SKM-1 (cell line): ENCODE measurements at regions not wholly inside any gene's neighbourhood (a gene's known extent, or its start where the extent isn't known, plus 50 kb on each side); places are given as distances from the start of the nearest gene placed in this dataset.
"Not testable (repeated sequence)": the region's sequence is repeated elsewhere in the genome, so short reads cannot be mapped to it uniquely, and the experiment has no call there.

Source experiments
- DNase-seq: peaks from one replicate; lab custom pipeline; 2025; ENCODE audit not compliant: unreplicated experiment; lab: John Stamatoyannopoulos, UW

- DNase-seq, result no peak
Measured at GRCh38 chr12:67531501-67531900, 117.0 kb upstream of the DYRK2 start.

- no peak for DNase-seq
Measured at GRCh38 chr12:67533159-67533558, 115.4 kb upstream of the DYRK2 start.

- no peak for DNase-seq
Measured at GRCh38 chr12:67534046-67534445, 114.5 kb upstream of the DYRK2 start.

GRCh38 chr12:67534681-67535080, 113.9 kb upstream of the DYRK2 start:
- DNase-seq, result no peak

- DNase-seq, result no peak
Measured at GRCh38 chr12:67535176-67535575, 113.4 kb upstream of the DYRK2 start.

- DNase-seq, result no peak
Measured at GRCh38 chr12:67535971-67536370, 112.6 kb upstream of the DYRK2 start.

GRCh38 chr12:67539329-67539728, 109.2 kb upstream of the DYRK2 start:
- no peak for DNase-seq

GRCh38 chr12:67539946-67540345, 108.6 kb upstream of the DYRK2 start:
- DNase-seq, result no peak

- no peak for DNase-seq
Measured at GRCh38 chr12:67540920-67541624, 107.5 kb upstream of the DYRK2 start.

- no peak for DNase-seq
Measured at GRCh38 chr12:67541625-67541991, 106.9 kb upstream of the DYRK2 start.

GRCh38 chr12:67543021-67543770, 105.3 kb upstream of the DYRK2 start:
- DNase-seq, result no peak

- DNase-seq, result no peak
Measured at GRCh38 chr12:67545298-67545697, 103.2 kb upstream of the DYRK2 start.

GRCh38 chr12:67546746-67547145, 101.8 kb upstream of the DYRK2 start:
- DNase-seq, result no peak

- DNase-seq, result not testable (repeated sequence)
Measured at GRCh38 chr12:67555075-67555717, 93.3 kb upstream of the DYRK2 start.

- no peak for DNase-seq
Measured at GRCh38 chr12:67558775-67559174, 89.8 kb upstream of the DYRK2 start.

- DNase-seq, result no peak
Measured at GRCh38 chr12:67559751-67560150, 88.8 kb upstream of the DYRK2 start.

- DNase-seq, result no peak
Measured at GRCh38 chr12:67562513-67563287, 85.8 kb upstream of the DYRK2 start.

- no peak for DNase-seq
Measured at GRCh38 chr12:67568055-67568454, 80.5 kb upstream of the DYRK2 start.

GRCh38 chr12:67572492-67572891, 76.1 kb upstream of the DYRK2 start:
- no peak for DNase-seq

- no peak for DNase-seq
Measured at GRCh38 chr12:67573566-67573965, 75.0 kb upstream of the DYRK2 start.

- DNase-seq, result no peak
Measured at GRCh38 chr12:67578976-67579661, 69.4 kb upstream of the DYRK2 start.
